DND-41 (cell line): ENCODE measurements at regions not wholly inside any gene's neighbourhood (a gene's known extent, or its start where the extent isn't known, plus 50 kb on each side); places are given as distances from the start of the nearest gene placed in this dataset.

Source experiments
- EZH2 ChIP-seq: IDR thresholded peaks from 3 replicates; pipeline ENCODE4 v1.6.1; 2012; ENCODE audit warnings: borderline replicate concordance, low read depth, mild to moderate bottlenecking, moderate library complexity, low read length, inconsistent platforms; ENCODE audit not compliant: severe bottlenecking
- TF ChIP-seq, protein P1 (sequence below): IDR thresholded peaks from 2 replicates; pipeline ENCODE4 v1.5.1; 2012; ENCODE audit warnings: borderline replicate concordance, low read length, moderate library complexity, mild to moderate bottlenecking; ENCODE audit not compliant: poor library complexity, severe bottlenecking; ENCODE audit errors: extremely low read depth

- TF ChIP-seq, protein P1, sequence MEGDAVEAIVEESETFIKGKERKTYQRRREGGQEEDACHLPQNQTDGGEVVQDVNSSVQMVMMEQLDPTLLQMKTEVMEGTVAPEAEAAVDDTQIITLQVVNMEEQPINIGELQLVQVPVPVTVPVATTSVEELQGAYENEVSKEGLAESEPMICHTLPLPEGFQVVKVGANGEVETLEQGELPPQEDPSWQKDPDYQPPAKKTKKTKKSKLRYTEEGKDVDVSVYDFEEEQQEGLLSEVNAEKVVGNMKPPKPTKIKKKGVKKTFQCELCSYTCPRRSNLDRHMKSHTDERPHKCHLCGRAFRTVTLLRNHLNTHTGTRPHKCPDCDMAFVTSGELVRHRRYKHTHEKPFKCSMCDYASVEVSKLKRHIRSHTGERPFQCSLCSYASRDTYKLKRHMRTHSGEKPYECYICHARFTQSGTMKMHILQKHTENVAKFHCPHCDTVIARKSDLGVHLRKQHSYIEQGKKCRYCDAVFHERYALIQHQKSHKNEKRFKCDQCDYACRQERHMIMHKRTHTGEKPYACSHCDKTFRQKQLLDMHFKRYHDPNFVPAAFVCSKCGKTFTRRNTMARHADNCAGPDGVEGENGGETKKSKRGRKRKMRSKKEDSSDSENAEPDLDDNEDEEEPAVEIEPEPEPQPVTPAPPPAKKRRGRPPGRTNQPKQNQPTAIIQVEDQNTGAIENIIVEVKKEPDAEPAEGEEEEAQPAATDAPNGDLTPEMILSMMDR = no peak
- no peak for TF ChIP-seq EZH2
Observed at GRCh38 chr10:35934642-35934995, 292.5 kb upstream of the FZD8 start.
